GM10248 (cell line): ENCODE measurements at regions not wholly inside any gene's neighbourhood (a gene's known extent, or its start where the extent isn't known, plus 50 kb on each side); places are given as distances from the start of the nearest gene placed in this dataset.

Source experiments
- CTCF ChIA-PET: fragments of 300-600 bp; sonication (Branson Sonifier 250); formaldehyde crosslinking; extraction: SDS; loops from one replicate; lab custom pipeline; 2021; ENCODE audit warnings: antibody characterized with exemption; lab: Yijun Ruan, JAX
- POLR2A ChIA-PET: fragments of 350-650 bp; sonication (Branson Sonifier 250); formaldehyde crosslinking; extraction: SDS; loops from one replicate; lab custom pipeline; 2020; ENCODE audit warnings: antibody characterized with exemption; lab: Yijun Ruan, JAX
- DNase-seq: peaks from one replicate; pipeline ENCODE4 v3.0.0; 2012; ENCODE audit errors: extremely low spot score
- TF ChIP-seq, protein P1 (sequence below): IDR thresholded peaks from 2 replicates; pipeline ENCODE4 v1.5.1; 2012; ENCODE audit warnings: mild to moderate bottlenecking, low read depth; ENCODE audit errors: extremely low read depth, missing control alignments, control extremely low read depth

DNA sequence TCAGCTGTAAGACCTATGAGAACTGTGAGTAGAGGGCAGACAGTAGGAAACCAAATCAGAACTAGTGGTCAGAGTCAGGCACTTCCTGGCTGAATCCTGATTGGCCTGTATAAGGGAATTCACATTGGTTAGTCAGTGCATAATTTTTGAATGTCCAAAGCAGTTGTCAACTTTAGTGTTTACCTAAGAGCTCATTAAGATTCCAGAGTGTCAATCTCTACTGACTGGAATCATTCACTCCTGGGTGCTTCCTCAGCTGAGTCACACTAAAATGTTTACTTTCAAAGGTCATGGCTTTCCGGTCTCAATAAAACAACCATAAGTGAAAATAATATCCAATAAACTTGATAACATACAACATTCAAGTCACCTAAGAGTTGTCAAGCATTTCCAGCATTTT is 306.1 kb downstream of the C11orf87 start:
- POLR2A ChIA-PET: no interaction called here
- CTCF ChIA-PET: no interaction called here
- DNase-seq: no peak
- TF ChIP-seq, protein P1, sequence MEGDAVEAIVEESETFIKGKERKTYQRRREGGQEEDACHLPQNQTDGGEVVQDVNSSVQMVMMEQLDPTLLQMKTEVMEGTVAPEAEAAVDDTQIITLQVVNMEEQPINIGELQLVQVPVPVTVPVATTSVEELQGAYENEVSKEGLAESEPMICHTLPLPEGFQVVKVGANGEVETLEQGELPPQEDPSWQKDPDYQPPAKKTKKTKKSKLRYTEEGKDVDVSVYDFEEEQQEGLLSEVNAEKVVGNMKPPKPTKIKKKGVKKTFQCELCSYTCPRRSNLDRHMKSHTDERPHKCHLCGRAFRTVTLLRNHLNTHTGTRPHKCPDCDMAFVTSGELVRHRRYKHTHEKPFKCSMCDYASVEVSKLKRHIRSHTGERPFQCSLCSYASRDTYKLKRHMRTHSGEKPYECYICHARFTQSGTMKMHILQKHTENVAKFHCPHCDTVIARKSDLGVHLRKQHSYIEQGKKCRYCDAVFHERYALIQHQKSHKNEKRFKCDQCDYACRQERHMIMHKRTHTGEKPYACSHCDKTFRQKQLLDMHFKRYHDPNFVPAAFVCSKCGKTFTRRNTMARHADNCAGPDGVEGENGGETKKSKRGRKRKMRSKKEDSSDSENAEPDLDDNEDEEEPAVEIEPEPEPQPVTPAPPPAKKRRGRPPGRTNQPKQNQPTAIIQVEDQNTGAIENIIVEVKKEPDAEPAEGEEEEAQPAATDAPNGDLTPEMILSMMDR: no peak

DNA sequence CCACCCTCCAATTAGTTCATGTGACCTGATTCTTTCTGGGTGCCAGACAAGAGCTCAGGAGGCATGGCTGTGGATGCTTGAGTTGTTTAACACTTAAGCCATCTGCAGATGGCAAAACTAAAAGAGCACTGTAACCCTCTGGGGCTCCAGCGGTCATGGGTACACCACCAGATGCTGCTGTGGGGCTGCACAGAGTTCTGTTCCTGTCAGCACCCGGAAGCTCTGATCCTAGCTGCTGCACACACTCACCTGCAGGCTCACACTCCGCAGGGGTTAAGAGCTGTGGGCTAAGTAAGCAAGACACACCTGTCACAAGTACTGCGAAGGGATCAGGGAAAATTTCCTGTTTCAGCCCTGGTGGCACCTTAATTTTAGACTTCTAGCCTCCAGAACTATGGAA is 307.8 kb downstream of the C11orf87 start:
- ChIA-PET CTCF (interaction anchor here (1.0 to 1.3 kb wide), 3 partner anchors 12 to 25 kb away, joined by 3 to 4 read pairs (median 3); no protein-coding TSS in a partner anchor), POLR2A (no interaction called here)
- TF ChIP-seq, protein P1: no peak
- DNase-seq: no peak

DNA sequence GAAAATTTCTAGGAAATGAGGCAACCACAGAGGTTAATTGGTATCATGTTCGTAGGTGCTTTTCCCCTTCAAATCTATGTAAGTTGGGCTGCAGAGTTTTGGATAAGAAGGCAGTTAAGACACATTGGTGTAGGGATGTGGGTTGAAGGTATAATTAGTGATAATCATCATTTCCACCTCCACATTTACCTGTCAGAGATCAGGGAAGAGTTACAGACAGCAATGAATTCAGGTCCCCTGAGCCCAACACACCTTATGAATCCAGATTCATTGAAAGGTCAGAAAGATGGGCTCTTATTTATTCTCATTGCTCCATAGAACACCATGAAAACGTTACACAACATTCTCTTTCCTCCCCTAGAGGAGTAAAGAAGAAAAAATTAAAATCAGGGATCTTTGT is 308.7 kb downstream of the C11orf87 start:
- no peak for DNase-seq
- TF ChIP-seq, protein P1: no peak
- ChIA-PET POLR2A (no interaction called here), CTCF (no interaction called here)

DNA sequence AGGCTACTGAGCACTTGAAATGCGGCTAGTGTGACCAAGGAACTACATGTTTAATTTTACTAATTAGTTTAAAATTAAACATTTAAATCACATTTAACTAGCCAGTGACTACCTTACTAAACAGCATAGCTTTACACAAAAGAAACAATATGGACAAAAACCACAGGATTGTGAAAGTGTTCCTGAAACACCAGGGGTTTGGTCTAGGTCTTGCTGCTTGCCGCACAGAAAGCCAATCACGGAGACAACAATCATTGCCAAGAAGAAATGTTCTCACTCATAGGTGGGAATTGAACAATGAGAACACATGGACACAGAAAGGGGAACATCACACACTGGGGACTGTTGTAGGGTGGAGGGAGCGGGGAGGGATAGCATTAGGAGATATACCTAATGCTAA is 309.5 kb downstream of the C11orf87 start:
- ChIA-PET CTCF (no interaction called here), POLR2A (no interaction called here)
- no peak for DNase-seq
- TF ChIP-seq, protein P1: no peak

DNA sequence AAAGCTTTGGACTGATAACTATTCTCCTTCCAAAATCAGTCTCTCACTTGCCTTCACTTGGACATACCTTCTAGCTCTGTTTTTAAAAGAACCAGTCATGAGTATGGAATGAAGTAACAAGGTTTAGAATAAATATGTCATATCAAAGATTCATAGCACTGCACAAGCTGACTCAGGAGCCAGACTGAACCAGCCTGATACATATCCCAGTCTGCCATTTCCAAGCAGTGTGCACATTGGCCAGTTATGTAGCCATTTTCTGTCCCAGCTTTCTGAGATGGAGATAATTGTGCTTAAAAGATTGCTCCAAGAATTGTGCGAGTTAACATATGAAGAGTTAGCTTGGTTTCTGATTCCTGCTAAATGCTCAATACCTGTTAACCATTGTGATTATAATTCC is 311.3 kb downstream of the C11orf87 start:
- POLR2A ChIA-PET: no interaction called here
- TF ChIP-seq, protein P1: no peak
- CTCF ChIA-PET: interaction anchor here (1.4 kb wide), 1 partner anchor 36 kb away, joined by 4 read pairs; no protein-coding TSS in a partner anchor
- DNase-seq: no peak

DNA sequence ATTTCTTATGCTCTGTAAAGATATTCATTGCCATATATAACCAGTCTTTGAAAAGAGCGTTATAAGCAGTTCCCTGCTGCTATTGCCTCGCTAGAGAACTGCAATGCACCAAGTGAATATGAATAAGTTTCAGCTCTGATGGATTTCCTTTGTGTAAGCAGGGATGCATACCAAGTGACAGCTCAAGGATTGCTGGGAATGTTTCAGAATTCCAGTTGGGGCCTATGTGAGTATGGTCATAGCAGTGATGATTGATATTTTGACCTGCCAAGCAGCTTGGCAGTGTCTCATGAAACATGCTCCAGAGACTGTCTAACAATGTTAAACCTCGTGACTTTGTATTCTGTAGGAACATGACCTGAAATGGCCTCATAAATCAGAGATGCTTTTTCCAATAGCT is 312.6 kb downstream of the C11orf87 start:
- POLR2A ChIA-PET: no interaction called here
- DNase-seq: no peak
- TF ChIP-seq, protein P1: no peak
- CTCF ChIA-PET: interaction anchor here (0.8 kb wide), 1 partner anchor 14 kb away, joined by 4 read pairs; no protein-coding TSS in a partner anchor
